Panc1 (cell line): ENCODE measurements at regions not wholly inside any gene's neighbourhood (a gene's known extent, or its start where the extent isn't known, plus 50 kb on each side); places are given as distances from the start of the nearest gene placed in this dataset.

Experiments
- ATAC-seq: fragments of 200-7000 bp; cut with Tn5 transposase; 2 replicates; pipeline ENCODE4 v1.9.1; 2020; ENCODE audit warnings: mild to moderate bottlenecking, moderate library complexity
- BruUV-seq: library from RNA; stranded (reverse); fragments of 400-500 nt; replicated peaks from 2 replicates; lab custom pipeline; 2021; lab: Mats Ljungman, UMichigan
- CTCF ChIA-PET: fragments of 300-600 bp; sonication (Branson Sonifier 250); formaldehyde crosslinking; loops from one replicate; lab custom pipeline; 2022; ENCODE audit warnings: antibody characterized with exemption; lab: Charles Lee
- POLR2A ChIA-PET: fragments of 300-600 bp; sonication (Branson Sonifier 250); formaldehyde crosslinking; loops from one replicate; lab custom pipeline; 2022; ENCODE audit warnings: antibody characterized with exemption; lab: Charles Lee
- DNase-seq: peaks from one replicate; pipeline ENCODE4 v3.0.0-alpha.2; 2010; ENCODE audit warnings: low read depth, low spot score
- H3K27ac ChIP-seq: 2 replicates; pipeline ENCODE4 v1.5.1; 2011; ENCODE audit warnings: mild to moderate bottlenecking, low read length, inconsistent platforms
- H3K27me3 ChIP-seq: fragments of 200-500 bp; sonication (Bioruptor generic); 2 replicates; pipeline ENCODE4 v1.6.0; 2014; ENCODE audit warnings: low read length, inconsistent platforms; ENCODE audit not compliant: control insufficient read depth, insufficient read depth
- H3K36me3 ChIP-seq: fragments of 200-500 bp; sonication (Bioruptor generic); 2 replicates; pipeline ENCODE4 v1.5.1; 2014; ENCODE audit warnings: inconsistent platforms, mild to moderate bottlenecking, low read length, moderate library complexity; ENCODE audit not compliant: control insufficient read depth, insufficient read depth
- H3K4me1 ChIP-seq: 2 replicates; pipeline ENCODE4 v1.5.1; 2011; ENCODE audit warnings: inconsistent platforms, mild to moderate bottlenecking, low read length, moderate library complexity; ENCODE audit not compliant: control insufficient read depth, insufficient read depth
- H3K4me3 ChIP-seq, 2 experiments: 2 replicates each; pipeline ENCODE4 v1.5.1; 2011 to 2012; ENCODE audit warnings: low read depth in 2 of 2, low read length in 2 of 2, mild to moderate bottlenecking in 2 of 2, inconsistent platforms in 1 of 2, moderate library complexity in 1 of 2
- H3K9me3 ChIP-seq: fragments of 200-500 bp; sonication (Bioruptor generic); 2 replicates; pipeline ENCODE4 v1.5.1; 2014; ENCODE audit warnings: low read depth, mild to moderate bottlenecking, inconsistent platforms, low read length, moderate library complexity; ENCODE audit not compliant: control insufficient read depth, insufficient read depth
- CTCF ChIP-seq: fragments of 450-650 bp; IDR thresholded peaks from 2 replicates; pipeline ENCODE4 v1.5.1; 2017; ENCODE audit warnings: mild to moderate bottlenecking
- SIN3A ChIP-seq: IDR thresholded peaks from 2 replicates; pipeline ENCODE4 v1.6.1; 2012; ENCODE audit warnings: low read depth, mild to moderate bottlenecking, low read length, moderate library complexity, borderline replicate concordance; ENCODE audit not compliant: insufficient read depth
- TCF7L2 ChIP-seq: IDR thresholded peaks from 2 replicates; pipeline ENCODE4 v1.6.1; 2011; ENCODE audit warnings: mild to moderate bottlenecking, low read depth, low read length, inconsistent platforms
- in situ Hi-C: cut with HindIII; loops from 2 replicates; pipeline ENCODE4 v1.10.0; 2016; ENCODE audit warnings: low sequenced_read_pairs, low pct_unique_long_range_greater_than_20kb
- intact Hi-C: fragments of 100-400 bp; cut with micrococcal nuclease; formaldehyde crosslinking; loops from one replicate; pipeline ENCODE4 v1.10.0; 2022; ENCODE audit not compliant: unreplicated experiment
- TF ChIP-seq, protein P1 (sequence below), 2 experiments: IDR thresholded peaks; 2 replicates each; pipeline ENCODE4 v1.6.1; 2011 to 2012; ENCODE audit warnings: low read depth in 2 of 2, control low read depth in 1 of 2, low read length in 1 of 2, mild to moderate bottlenecking in 1 of 2, moderate library complexity in 1 of 2; ENCODE audit not compliant: insufficient read depth in 1 of 2

GRCh38 chr1:30417701-30418046 lies 305.7 kb downstream of the MATN1 start:
- ATAC-seq (no peak), DNase-seq (no peak)
- Histone ChIP-seq H3K36me3 (no peaks in the 10 kb centered on the region), H3K4me1 (no peaks in the 10 kb centered on the region), H3K4me3 (no peak overlapping the region), H3K9me3 (no peaks in the 10 kb centered on the region), H3K27ac (no peak overlapping the region), H3K27me3 (peaks cover 2% of the 10 kb centered on the region; the same call in 1 of the 2 replicates)
- in situ Hi-C loops (no loop called here), intact Hi-C loops (no loop called here)
- TF ChIP-seq, protein P1, sequence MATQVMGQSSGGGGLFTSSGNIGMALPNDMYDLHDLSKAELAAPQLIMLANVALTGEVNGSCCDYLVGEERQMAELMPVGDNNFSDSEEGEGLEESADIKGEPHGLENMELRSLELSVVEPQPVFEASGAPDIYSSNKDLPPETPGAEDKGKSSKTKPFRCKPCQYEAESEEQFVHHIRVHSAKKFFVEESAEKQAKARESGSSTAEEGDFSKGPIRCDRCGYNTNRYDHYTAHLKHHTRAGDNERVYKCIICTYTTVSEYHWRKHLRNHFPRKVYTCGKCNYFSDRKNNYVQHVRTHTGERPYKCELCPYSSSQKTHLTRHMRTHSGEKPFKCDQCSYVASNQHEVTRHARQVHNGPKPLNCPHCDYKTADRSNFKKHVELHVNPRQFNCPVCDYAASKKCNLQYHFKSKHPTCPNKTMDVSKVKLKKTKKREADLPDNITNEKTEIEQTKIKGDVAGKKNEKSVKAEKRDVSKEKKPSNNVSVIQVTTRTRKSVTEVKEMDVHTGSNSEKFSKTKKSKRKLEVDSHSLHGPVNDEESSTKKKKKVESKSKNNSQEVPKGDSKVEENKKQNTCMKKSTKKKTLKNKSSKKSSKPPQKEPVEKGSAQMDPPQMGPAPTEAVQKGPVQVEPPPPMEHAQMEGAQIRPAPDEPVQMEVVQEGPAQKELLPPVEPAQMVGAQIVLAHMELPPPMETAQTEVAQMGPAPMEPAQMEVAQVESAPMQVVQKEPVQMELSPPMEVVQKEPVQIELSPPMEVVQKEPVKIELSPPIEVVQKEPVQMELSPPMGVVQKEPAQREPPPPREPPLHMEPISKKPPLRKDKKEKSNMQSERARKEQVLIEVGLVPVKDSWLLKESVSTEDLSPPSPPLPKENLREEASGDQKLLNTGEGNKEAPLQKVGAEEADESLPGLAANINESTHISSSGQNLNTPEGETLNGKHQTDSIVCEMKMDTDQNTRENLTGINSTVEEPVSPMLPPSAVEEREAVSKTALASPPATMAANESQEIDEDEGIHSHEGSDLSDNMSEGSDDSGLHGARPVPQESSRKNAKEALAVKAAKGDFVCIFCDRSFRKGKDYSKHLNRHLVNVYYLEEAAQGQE (IDR thresholded peaks at IDR 0.05; ENCODE audit: insufficient read depth in 1 of 2, low read depth in 2 of 2, low read length in 1 of 2) = no peak
- no TSS peak for BruUV-seq
- ChIA-PET POLR2A (no interaction called here), CTCF (no interaction called here)

- POLR2A ChIA-PET = no interaction called here
Measured at GRCh38 chr1:30417001-30417700, 306.2 kb downstream of the MATN1 start.

GRCh38 chr1:30416221-30416820 lies 307.1 kb downstream of the MATN1 start:
- no peak overlapping the region for H3K27ac ChIP-seq
- H3K4me3 ChIP-seq = no peak overlapping the region
- no peaks in the 10 kb centered on the region for H3K36me3 ChIP-seq
- DNase-seq = no peak
- no peaks in the 10 kb centered on the region for H3K4me1 ChIP-seq
- in situ Hi-C loops = no loop called here
- POLR2A ChIA-PET = no interaction called here
- BruUV-seq = no TSS peak
- TF ChIP-seq TCF7L2 = no peak
- no peak for TF ChIP-seq SIN3A
- no peak for TF ChIP-seq CTCF
- TF ChIP-seq, protein P1 (IDR thresholded peaks at IDR 0.05; ENCODE audit: insufficient read depth in 1 of 2, low read depth in 2 of 2, low read length in 1 of 2) = no peak
- intact Hi-C loops = no loop called here
- no peak for ATAC-seq
- H3K27me3 ChIP-seq = peaks cover 2% of the 10 kb centered on the region; the same call in 1 of the 2 replicates
- no peaks in the 10 kb centered on the region for H3K9me3 ChIP-seq
- CTCF ChIA-PET = no interaction called here

More at GRCh38 chr1:30417001-30417700, 306.2 kb downstream of the MATN1 start:
- TF ChIP-seq CTCF = no peak
- no peak for TF ChIP-seq SIN3A
- intact Hi-C loops = no loop called here
- no peak for DNase-seq
- Histone ChIP-seq H3K27me3 (peaks cover 2% of the 10 kb centered on the region; the same call in 1 of the 2 replicates), H3K36me3 (no peaks in the 10 kb centered on the region), H3K9me3 (no peaks in the 10 kb centered on the region), H3K4me1 (no peaks in the 10 kb centered on the region), H3K4me3 (no peak overlapping the region), H3K27ac (no peak overlapping the region)
- ATAC-seq = no peak
- CTCF ChIA-PET = no interaction called here
- BruUV-seq = no TSS peak
- in situ Hi-C loops = no loop called here
